ENCODE measurements at regions not wholly inside any gene's neighbourhood (a gene's known extent, or its start where the extent isn't known, plus 50 kb on each side); places are given as distances from the start of the nearest gene placed in this dataset.
"Not testable (repeated sequence)": the region's sequence is repeated elsewhere in the genome, so short reads cannot be mapped to it uniquely, and the experiment has no call there.

DNA sequence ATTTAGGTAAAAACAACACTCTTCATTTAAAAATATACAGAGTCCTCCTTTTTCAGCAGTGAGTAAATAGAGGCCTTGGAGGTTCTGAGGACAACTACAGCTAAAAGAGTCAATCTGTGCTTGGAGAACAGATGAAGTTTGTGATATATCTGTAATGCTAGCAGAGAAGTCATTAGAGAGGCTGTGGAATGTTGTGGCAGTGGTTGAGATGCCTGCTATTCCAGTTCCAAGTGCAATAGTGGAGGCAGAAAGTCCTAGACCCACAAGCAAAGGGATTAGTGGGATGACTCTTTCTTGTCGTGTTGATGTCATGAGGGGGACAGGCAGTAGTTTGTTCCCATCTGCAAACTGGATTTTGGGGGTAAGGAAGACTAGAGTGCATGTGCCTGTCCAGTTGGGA lies 62.1 kb upstream of the EZR start:
- not testable (repeated sequence) for H3K27me3 ChIP-seq (ENCODE audit: low read depth, low read length); H3K4me3 ChIP-seq (ENCODE audit: low read depth in 1 of 2, low read length in 2 of 2); H3K36me3 ChIP-seq (ENCODE audit: control insufficient read depth in 1 of 2, insufficient read depth in 2 of 2, low read length in 2 of 2); H3K9me3 ChIP-seq (ENCODE audit: control insufficient read depth in 1 of 2, low read length in 2 of 2); H3K4me1 ChIP-seq (ENCODE audit: control insufficient read depth in 1 of 2, insufficient read depth in 2 of 2, low read length in 2 of 2); H3K27ac ChIP-seq (ENCODE audit: low read length)

DNA sequence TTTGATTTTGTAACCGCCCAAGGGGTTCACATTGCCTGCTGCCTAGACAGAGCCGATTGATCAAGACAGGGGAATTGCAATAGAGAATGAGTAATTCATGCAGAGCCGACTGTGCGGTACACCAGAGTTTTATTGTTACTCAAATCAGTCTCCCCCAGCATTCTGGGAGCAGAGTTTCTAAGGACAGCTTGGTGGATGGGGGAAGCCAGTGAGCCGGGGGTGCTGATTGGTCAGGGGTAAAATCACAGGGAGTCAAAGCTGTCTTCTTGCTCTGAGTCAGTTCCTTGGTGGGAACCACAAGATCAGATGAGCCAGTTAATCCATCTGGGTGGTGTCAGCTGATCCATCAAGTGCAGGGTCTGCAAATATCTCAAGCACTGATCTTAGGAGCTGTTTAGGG lies 60.0 kb upstream of the EZR start:
- no peaks in the 10 kb centered on the region for H3K27me3 ChIP-seq (ENCODE audit: low read depth, low read length)

DNA sequence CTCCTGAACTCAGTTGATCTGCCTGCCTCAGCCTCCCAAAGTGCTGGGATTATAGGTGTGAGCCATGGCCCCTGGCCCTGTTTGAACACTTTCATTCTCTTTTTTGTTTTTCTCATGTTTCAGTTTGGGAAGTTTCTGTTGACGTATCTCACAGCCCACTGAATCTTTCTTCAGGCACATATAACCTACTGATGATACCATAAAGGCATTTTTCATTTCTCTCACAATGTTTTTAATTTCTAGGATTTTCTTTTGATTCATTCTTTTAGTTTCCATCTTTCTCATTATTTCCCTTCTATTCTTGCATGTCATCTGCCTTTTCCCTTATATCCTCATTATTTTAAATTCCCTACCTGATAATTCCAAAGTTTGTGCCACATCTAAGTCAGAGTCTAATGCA lies 58.5 kb upstream of the EZR start:
- no peaks in the 10 kb centered on the region for H3K9me3 ChIP-seq (ENCODE audit: control insufficient read depth in 1 of 2, low read length in 2 of 2)
- H3K4me1 ChIP-seq (ENCODE audit: control insufficient read depth in 1 of 2, insufficient read depth in 2 of 2, low read length in 2 of 2), result no peaks in the 10 kb centered on the region
- H3K36me3 ChIP-seq (ENCODE audit: control insufficient read depth in 1 of 2, insufficient read depth in 2 of 2, low read length in 2 of 2), result no peaks in the 10 kb centered on the region
- H3K27ac ChIP-seq (ENCODE audit: low read length), result no peak overlapping the region
- no peaks in the 10 kb centered on the region for H3K27me3 ChIP-seq (ENCODE audit: low read depth, low read length)
- H3K4me3 ChIP-seq (ENCODE audit: low read depth in 1 of 2, low read length in 2 of 2), result no peak overlapping the region

More for the DNA sequence above, 60.0 kb upstream of the EZR start:
- H3K4me3 ChIP-seq (ENCODE audit: low read depth in 1 of 2, low read length in 2 of 2), result no peak overlapping the region
- H3K4me1 ChIP-seq (ENCODE audit: control insufficient read depth in 1 of 2, insufficient read depth in 2 of 2, low read length in 2 of 2), result no peaks in the 10 kb centered on the region
- no peaks in the 10 kb centered on the region for H3K9me3 ChIP-seq (ENCODE audit: control insufficient read depth in 1 of 2, low read length in 2 of 2)
- H3K27ac ChIP-seq (ENCODE audit: low read length), result no peak overlapping the region
- H3K36me3 ChIP-seq (ENCODE audit: control insufficient read depth in 1 of 2, insufficient read depth in 2 of 2, low read length in 2 of 2), result no peaks in the 10 kb centered on the region

DNA sequence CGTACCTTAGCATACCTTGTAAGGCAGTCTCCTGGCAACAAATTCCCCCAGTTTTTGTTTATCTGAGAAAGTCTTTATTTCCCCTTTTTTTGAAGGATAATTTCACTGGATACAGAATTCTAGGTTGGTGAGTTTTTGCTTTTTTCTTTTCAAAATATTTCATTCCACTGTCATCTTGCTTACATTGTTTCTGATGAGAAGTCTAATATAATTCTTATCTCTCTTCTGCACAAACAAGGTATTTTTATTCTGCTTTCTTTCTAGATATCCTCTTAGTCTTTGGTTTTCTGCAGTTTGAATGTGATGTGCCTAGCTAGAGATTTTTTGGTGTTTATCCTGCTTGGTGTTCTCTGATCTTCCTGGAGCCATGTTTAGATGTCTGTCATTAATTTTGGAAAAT lies 57.7 kb upstream of the EZR start:
- H3K27me3 ChIP-seq (ENCODE audit: low read depth, low read length), result no peaks in the 10 kb centered on the region
- no peak overlapping the region for H3K4me3 ChIP-seq (ENCODE audit: low read depth in 1 of 2, low read length in 2 of 2)
- H3K36me3 ChIP-seq (ENCODE audit: control insufficient read depth in 1 of 2, insufficient read depth in 2 of 2, low read length in 2 of 2), result no peaks in the 10 kb centered on the region
- no peaks in the 10 kb centered on the region for H3K4me1 ChIP-seq (ENCODE audit: control insufficient read depth in 1 of 2, insufficient read depth in 2 of 2, low read length in 2 of 2)
- no peak overlapping the region for H3K27ac ChIP-seq (ENCODE audit: low read length)
- H3K9me3 ChIP-seq (ENCODE audit: control insufficient read depth in 1 of 2, low read length in 2 of 2), result no peaks in the 10 kb centered on the region

DNA sequence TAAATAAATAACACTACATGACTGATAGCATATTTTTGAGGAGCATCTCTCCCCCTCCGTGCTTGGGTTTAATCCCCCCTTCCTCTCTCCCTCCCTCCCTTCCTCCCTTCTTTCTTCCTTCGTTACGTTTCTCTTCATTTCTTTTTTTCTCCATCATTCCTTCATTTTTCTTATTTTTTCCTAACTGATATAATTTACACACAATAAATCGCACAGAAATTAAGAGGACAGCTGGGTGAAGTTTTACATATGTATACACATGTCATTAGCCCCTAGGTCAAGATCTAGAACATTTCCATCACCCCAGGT lies 51.4 kb upstream of the EZR start:
- H3K9me3 ChIP-seq (ENCODE audit: control insufficient read depth in 1 of 2, low read length in 2 of 2), result no peaks in the 10 kb centered on the region
- H3K27ac ChIP-seq (ENCODE audit: low read length), result no peak overlapping the region
- no peaks in the 10 kb centered on the region for H3K36me3 ChIP-seq (ENCODE audit: control insufficient read depth in 1 of 2, insufficient read depth in 2 of 2, low read length in 2 of 2)

DNA sequence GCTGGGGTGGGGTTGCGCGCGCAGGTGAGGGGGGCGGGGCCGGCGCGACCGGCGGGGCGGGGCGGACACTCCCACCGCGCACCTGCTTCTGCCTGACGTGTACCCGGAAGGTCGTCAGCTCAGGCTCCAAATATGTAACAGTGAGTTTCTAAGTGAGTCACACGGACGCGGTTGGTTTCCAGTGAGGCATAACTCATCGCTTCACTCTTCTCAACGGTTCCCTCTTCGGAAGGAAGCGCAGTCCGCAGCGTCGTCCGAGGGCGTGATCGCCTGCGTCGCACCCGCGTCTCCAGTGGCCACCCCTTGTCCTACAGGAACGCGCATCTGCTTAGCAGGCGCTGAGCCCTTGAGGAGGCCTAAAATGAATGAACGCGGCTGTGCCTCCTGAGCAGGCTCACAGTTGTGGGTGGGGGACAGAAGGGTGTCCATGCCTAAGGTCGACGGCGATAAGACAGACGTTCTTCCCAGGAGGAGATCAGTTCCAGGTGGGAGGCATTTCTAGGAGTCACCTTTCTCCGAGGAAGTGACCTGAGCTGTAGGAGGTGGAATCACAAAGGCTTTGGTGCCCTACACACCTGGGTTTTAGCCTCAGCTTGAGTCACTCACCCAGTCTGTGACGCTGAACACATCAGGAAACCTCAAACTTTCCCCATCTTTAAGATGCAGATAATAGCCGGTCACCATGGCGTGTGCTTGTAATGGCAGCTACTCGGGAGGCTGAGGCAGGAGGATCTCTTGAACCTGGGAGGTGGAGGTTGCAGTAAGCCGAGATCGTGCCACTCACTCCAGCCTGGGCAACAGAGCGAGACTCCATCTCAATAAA lies 50.9 kb upstream of the EZR start:
- H3K36me3 ChIP-seq (ENCODE audit: control insufficient read depth in 1 of 2, insufficient read depth in 2 of 2, low read length in 2 of 2), result no peaks in the 10 kb centered on the region
- H3K27ac ChIP-seq (ENCODE audit: low read length), result peak overlapping the region; percentile 93
- no peaks in the 10 kb centered on the region for H3K9me3 ChIP-seq (ENCODE audit: control insufficient read depth in 1 of 2, low read length in 2 of 2)
- H3K4me3 ChIP-seq (ENCODE audit: low read depth in 1 of 2, low read length in 2 of 2), result peak overlapping the region; percentile 62 to 69
- no peaks in the 10 kb centered on the region for H3K27me3 ChIP-seq (ENCODE audit: low read depth, low read length)
- no peaks in the 10 kb centered on the region for H3K4me1 ChIP-seq (ENCODE audit: control insufficient read depth in 1 of 2, insufficient read depth in 2 of 2, low read length in 2 of 2)

More for the DNA sequence above, 51.4 kb upstream of the EZR start:
- H3K27me3 ChIP-seq (ENCODE audit: low read depth, low read length), result no peaks in the 10 kb centered on the region
- no peak overlapping the region for H3K4me3 ChIP-seq (ENCODE audit: low read depth in 1 of 2, low read length in 2 of 2)
- no peaks in the 10 kb centered on the region for H3K4me1 ChIP-seq (ENCODE audit: control insufficient read depth in 1 of 2, insufficient read depth in 2 of 2, low read length in 2 of 2)

DNA sequence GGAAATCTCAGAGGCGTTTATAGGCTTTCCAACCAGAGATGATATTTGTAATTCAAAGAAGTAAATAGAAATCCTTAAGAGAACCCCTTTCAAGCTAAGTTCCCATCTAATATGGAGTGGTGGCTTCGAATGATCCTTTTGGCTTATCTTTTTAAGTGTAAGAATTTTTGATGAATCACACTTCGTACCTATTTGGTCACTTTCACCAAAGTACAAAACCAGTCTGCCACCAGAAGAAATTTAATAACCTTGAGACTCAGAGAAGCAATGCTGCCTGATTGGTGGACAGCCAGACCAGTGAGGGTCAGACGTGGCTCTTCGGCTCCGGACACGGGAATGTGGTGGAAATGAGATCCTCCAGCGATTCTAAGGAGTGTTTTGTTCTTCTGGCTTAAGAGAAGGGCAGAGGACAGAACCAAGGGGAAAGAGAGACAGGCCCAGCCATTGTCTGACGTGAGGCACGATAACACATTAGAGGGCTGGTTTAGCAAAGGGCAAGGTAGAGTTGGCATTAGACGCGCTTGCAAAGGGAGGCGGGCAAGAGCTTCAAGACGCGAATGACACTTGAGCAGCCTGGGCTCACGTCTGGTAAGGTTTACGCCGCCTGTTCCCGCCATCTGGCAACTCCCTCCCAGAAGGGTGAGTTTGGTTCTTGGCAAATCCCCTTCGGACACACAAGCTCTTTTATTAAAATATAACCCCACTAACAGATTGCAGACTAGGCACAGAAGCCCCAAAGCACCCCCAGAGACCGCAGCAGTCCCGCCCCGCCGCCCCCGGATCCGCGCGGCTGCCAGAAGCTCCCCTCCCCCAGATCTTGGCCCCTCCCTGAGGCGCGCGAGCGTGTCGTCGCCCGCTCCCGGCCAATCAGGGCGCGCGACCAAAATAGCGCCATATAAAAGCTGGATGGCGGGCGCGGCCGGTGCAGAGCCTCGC lies 50.0 kb upstream of the EZR start:
- peak overlapping the region; percentile 86 for H3K27ac ChIP-seq (ENCODE audit: low read length)
- H3K4me3 ChIP-seq (ENCODE audit: low read depth in 1 of 2, low read length in 2 of 2), result peak overlapping the region; percentile 27 to 62
- H3K27me3 ChIP-seq (ENCODE audit: low read depth, low read length), result no peaks in the 10 kb centered on the region
- no peaks in the 10 kb centered on the region for H3K4me1 ChIP-seq (ENCODE audit: control insufficient read depth in 1 of 2, insufficient read depth in 2 of 2, low read length in 2 of 2)
- no peaks in the 10 kb centered on the region for H3K9me3 ChIP-seq (ENCODE audit: control insufficient read depth in 1 of 2, low read length in 2 of 2)
- no peaks in the 10 kb centered on the region for H3K36me3 ChIP-seq (ENCODE audit: control insufficient read depth in 1 of 2, insufficient read depth in 2 of 2, low read length in 2 of 2)

Measured in muscle layer of duodenum (tissue), 2 donors.